D721Med (cell line): ENCODE measurements at regions not wholly inside any gene's neighbourhood (a gene's known extent, or its start where the extent isn't known, plus 50 kb on each side); places are given as distances from the start of the nearest gene placed in this dataset.

Experiments
- DNase-seq: peaks from one replicate; pipeline ENCODE4 v3.0.0; 2011; ENCODE audit warnings: low spot score; ENCODE audit not compliant: insufficient read length
- FAIRE-seq: peaks from 2 replicates; lab custom pipeline; 2011; peaks lifted over from hg19 to GRCh38; lab: Jason Lieb, UNC
- CTCF ChIP-seq: IDR thresholded peaks from 2 replicates; pipeline ENCODE4 v1.5.1; 2012; ENCODE audit warnings: mild to moderate bottlenecking, control low read depth; ENCODE audit not compliant: insufficient read depth; ENCODE audit errors: missing control alignments

GRCh38 chr1:80722611-80723010 lies 1078.1 kb upstream of the ADGRL2 start:
- no peak for TF ChIP-seq CTCF
- no peak for FAIRE-seq
- no peak for DNase-seq

GRCh38 chr1:80706526-80706925 lies 1094.2 kb upstream of the ADGRL2 start:
- no peak for TF ChIP-seq CTCF
- DNase-seq (no peak), FAIRE-seq (no peak)

GRCh38 chr1:80678438-80678837 lies 1122.3 kb upstream of the ADGRL2 start:
- DNase-seq = no peak
- no peak for TF ChIP-seq CTCF
- FAIRE-seq = no peak

DNA sequence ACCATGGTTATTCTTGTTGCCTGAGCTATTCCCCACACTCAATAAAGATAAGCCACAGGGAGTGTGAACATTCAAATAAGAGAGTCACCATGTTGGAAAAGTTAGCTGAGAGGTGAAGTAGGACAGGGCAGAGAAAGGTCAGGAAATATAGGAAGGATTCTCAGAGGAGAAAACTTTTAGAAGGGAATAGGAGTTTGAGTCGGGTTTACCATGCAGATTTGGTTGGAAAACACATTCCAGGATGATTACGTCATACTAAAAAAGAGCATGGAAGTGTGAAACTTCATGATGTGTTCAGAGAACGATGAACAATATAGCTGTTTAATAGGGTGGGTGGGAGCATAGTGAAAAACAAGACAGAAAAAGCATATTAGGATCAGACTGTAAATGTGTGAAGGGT lies 1125.3 kb upstream of the ADGRL2 start:
- no peak for TF ChIP-seq CTCF
- DNase-seq = no peak
- FAIRE-seq = no peak

GRCh38 chr1:80673935-80674597 lies 1126.7 kb upstream of the ADGRL2 start:
- no peak for DNase-seq
- no peak for FAIRE-seq
- TF ChIP-seq CTCF = no peak

DNA sequence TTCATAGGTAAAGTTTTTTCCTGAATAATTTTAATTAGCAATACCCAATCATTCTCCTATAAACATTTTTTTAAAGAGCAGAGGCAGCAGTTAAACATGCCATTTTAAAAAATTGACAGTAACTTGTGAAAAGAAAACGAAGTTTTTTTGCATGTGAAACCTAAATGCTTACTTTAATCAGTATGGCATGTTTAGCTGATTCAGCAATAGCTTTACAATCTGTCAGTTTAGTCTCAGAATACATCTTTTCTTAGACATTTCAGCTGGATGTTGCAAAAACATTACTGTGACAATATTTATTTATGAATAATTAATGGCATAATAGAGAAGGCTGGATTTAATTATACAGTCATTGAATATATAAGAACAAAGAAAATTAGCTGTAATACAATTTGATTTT lies 1132.4 kb upstream of the ADGRL2 start:
- no peak for TF ChIP-seq CTCF
- no peak for FAIRE-seq
- no peak for DNase-seq

DNA sequence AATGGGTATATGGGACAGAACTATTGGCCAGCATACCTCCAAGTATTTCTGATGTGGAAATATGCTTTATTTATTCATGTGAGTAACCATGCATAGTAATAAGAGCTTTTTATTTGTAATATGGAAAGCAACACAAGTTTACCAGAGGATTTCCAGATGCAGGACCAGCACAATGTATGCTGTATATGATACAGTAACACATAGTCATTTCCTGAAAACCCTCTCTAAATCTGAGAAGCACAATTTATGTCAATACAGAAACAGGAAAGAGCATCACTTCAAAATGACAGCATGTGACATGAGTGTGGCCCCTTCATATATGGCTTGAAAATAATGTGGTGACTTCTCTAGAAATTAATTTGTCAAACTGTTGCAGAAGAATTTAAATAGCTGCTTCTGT lies 1134.7 kb upstream of the ADGRL2 start:
- FAIRE-seq (no peak), DNase-seq (no peak)
- no peak for TF ChIP-seq CTCF
